ENCODE measurements at regions not wholly inside any gene's neighbourhood (a gene's known extent, or its start where the extent isn't known, plus 50 kb on each side); places are given as distances from the start of the nearest gene placed in this dataset.

- no peak for DNase-seq (ENCODE audit: low read depth, low spot score)
Measured at GRCh38 chr4:138320831-138321230, 78.7 kb upstream of the SLC7A11 start.

GRCh38 chr4:138320030-138320429, 77.9 kb upstream of the SLC7A11 start:
- no peak for DNase-seq (ENCODE audit: low read depth, low spot score)

GRCh38 chr4:138317175-138317748, 75.1 kb upstream of the SLC7A11 start:
- DNase-seq (ENCODE audit: low read depth, low spot score) = no peak

GRCh38 chr4:138312536-138312911, 70.4 kb upstream of the SLC7A11 start:
- DNase-seq (ENCODE audit: low read depth, low spot score) = no peak

- no peak for DNase-seq (ENCODE audit: low read depth, low spot score)
Measured at GRCh38 chr4:138311771-138312535, 69.8 kb upstream of the SLC7A11 start.

GRCh38 chr4:138310991-138311390, 68.8 kb upstream of the SLC7A11 start:
- DNase-seq (ENCODE audit: low read depth, low spot score) = no peak

- no peak for DNase-seq (ENCODE audit: low read depth, low spot score)
Measured at GRCh38 chr4:138310498-138310897, 68.3 kb upstream of the SLC7A11 start.

GRCh38 chr4:138308356-138308755, 66.2 kb upstream of the SLC7A11 start:
- DNase-seq (ENCODE audit: low read depth, low spot score) = no peak

- no peak for DNase-seq (ENCODE audit: low read depth, low spot score)
Measured at GRCh38 chr4:138307319-138307718, 65.2 kb upstream of the SLC7A11 start.

GRCh38 chr4:138305050-138305449, 62.9 kb upstream of the SLC7A11 start:
- no peak for DNase-seq (ENCODE audit: low read depth, low spot score)

GRCh38 chr4:138301536-138301935, 59.4 kb upstream of the SLC7A11 start:
- DNase-seq (ENCODE audit: low read depth, low spot score) = no peak

- no peak for DNase-seq (ENCODE audit: low read depth, low spot score)
Measured at GRCh38 chr4:138300616-138301015, 58.5 kb upstream of the SLC7A11 start.

- no peak for DNase-seq (ENCODE audit: low read depth, low spot score)
Measured at GRCh38 chr4:138299881-138300280, 57.7 kb upstream of the SLC7A11 start.

GRCh38 chr4:138298866-138299265, 56.7 kb upstream of the SLC7A11 start:
- no peak for DNase-seq (ENCODE audit: low read depth, low spot score)

GRCh38 chr4:138298431-138298830, 56.3 kb upstream of the SLC7A11 start:
- no peak for DNase-seq (ENCODE audit: low read depth, low spot score)

- DNase-seq (ENCODE audit: low read depth, low spot score) = no peak
Measured at GRCh38 chr4:138297743-138298405, 55.7 kb upstream of the SLC7A11 start.

GRCh38 chr4:138292321-138292720, 50.2 kb upstream of the SLC7A11 start:
- DNase-seq (ENCODE audit: low read depth, low spot score) = no peak
